ENCODE measurements at regions not wholly inside any gene's neighbourhood (a gene's known extent, or its start where the extent isn't known, plus 50 kb on each side); places are given as distances from the start of the nearest gene placed in this dataset.
A peak's percentile ranks its signal among the peaks of the same experiment; 100 is the strongest.

GRCh38 chr10:124162774-124163354 lies 69.5 kb upstream of the CHST15 start:
- intact Hi-C loops (cut with micrococcal nuclease) = no loop called here
- ChIA-PET POLR2A (no interaction called here), CTCF (no interaction called here), RAD21 (ENCODE audit: low non-redundant PET in 1 of 2, low total read pairs in 2 of 2, uncharacterized antibody in 2 of 2, unreplicated experiment in 2 of 2) (no interaction called here)
- Histone ChIP-seq H3K27me3 (ENCODE audit: insufficient read depth, low read length) (no peaks in the 10 kb centered on the region), H3K9me3 (ENCODE audit: control insufficient read depth in 1 of 2, insufficient read depth in 1 of 2, low read depth in 1 of 2, low read length in 2 of 2) (no peaks in the 10 kb centered on the region), H3K36me3 (ENCODE audit: control insufficient read depth in 1 of 2, insufficient read depth in 2 of 2, low read length in 2 of 2) (no peaks in the 10 kb centered on the region), H3K4me2 (ENCODE audit: low read length) (no peak overlapping the region), H2AFZ (ENCODE audit: low read depth, low read length, poor library complexity, severe bottlenecking) (no peak overlapping the region), H3K9ac (ENCODE audit: low read length) (no peak overlapping the region), H3K27ac (ENCODE audit: low read depth, low read length) (no peak overlapping the region), H4K20me1 (ENCODE audit: insufficient read depth) (no peaks in the 10 kb centered on the region), H3K9me2 (ENCODE audit: insufficient read depth) (no peaks in the 10 kb centered on the region), H3K4me3 (replicated peaks in 1 of 2; ENCODE audit: low read depth in 1 of 2, low read length in 2 of 2) (no peak overlapping the region), H3K4me1 (ENCODE audit: control insufficient read depth in 1 of 2, insufficient read depth in 2 of 2, low read length in 2 of 2) (peaks cover 0 to 4% of the 10 kb centered on the region in 2 experiments; a peak in 1 of 4 replicates), H3K79me2 (ENCODE audit: insufficient read depth, low read length) (no peaks in the 10 kb centered on the region)
- ATAC-seq (0 out of 2 replicates have a peak, but pooled peaks have one; percentile 26), DNase-seq (ENCODE audit: low read depth, low spot score) (no peak)
- BruUV-seq (replicated peaks) = no TSS peak
- no peak for TF ChIP-seq YY1 (IDR thresholded peaks at IDR 0.05; ENCODE audit: extremely low read depth, insufficient replicate concordance, low read depth, low read length)
- no peak for TF ChIP-seq SIN3A (IDR thresholded peaks at IDR 0.05; ENCODE audit: low read depth)
- no peak for TF ChIP-seq EZH2phosphoT487 (IDR thresholded peaks at IDR 0.05; ENCODE audit: borderline replicate concordance)
- TF ChIP-seq EZH2 (IDR thresholded peaks at IDR 0.05) = no peak
- no peak for TF ChIP-seq ELF1 (IDR thresholded peaks at IDR 0.05; ENCODE audit: borderline replicate concordance, low read depth)
- TF ChIP-seq REST (IDR thresholded peaks at IDR 0.05; ENCODE audit: low read depth) = no peak
- no peak for TF ChIP-seq ZNF274 (IDR thresholded peaks at IDR 0.05; ENCODE audit: low read depth, low read length)
- TF ChIP-seq ZFX (IDR thresholded peaks at IDR 0.05) = no peak
- no peak for TF ChIP-seq SP1 (IDR thresholded peaks at IDR 0.05; ENCODE audit: low read depth)
- TF ChIP-seq SRF (IDR thresholded peaks at IDR 0.05; ENCODE audit: low read depth) = no peak
- TF ChIP-seq, protein P1, sequence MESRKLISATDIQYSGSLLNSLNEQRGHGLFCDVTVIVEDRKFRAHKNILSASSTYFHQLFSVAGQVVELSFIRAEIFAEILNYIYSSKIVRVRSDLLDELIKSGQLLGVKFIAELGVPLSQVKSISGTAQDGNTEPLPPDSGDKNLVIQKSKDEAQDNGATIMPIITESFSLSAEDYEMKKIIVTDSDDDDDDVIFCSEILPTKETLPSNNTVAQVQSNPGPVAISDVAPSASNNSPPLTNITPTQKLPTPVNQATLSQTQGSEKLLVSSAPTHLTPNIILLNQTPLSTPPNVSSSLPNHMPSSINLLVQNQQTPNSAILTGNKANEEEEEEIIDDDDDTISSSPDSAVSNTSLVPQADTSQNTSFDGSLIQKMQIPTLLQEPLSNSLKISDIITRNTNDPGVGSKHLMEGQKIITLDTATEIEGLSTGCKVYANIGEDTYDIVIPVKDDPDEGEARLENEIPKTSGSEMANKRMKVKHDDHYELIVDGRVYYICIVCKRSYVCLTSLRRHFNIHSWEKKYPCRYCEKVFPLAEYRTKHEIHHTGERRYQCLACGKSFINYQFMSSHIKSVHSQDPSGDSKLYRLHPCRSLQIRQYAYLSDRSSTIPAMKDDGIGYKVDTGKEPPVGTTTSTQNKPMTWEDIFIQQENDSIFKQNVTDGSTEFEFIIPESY (IDR thresholded peaks at IDR 0.05; ENCODE audit: extremely low read depth, insufficient replicate concordance, low read length) = no peak
- no peak for TF ChIP-seq JUND (IDR thresholded peaks at IDR 0.05)
- no peak for TF ChIP-seq POLR2AphosphoS5 (IDR thresholded peaks at IDR 0.05; ENCODE audit: low read depth, low read length)
- no peak for TF ChIP-seq EGR1 (IDR thresholded peaks at IDR 0.05; ENCODE audit: low read depth)
- TF ChIP-seq RAD21 (IDR thresholded peaks at IDR 0.05; ENCODE audit: low read depth) = no peak
- TF ChIP-seq TCF7L2 (IDR thresholded peaks at IDR 0.05; ENCODE audit: borderline replicate concordance, extremely low read depth, insufficient read depth, insufficient read length) = no peak
- TF ChIP-seq, protein P2, sequence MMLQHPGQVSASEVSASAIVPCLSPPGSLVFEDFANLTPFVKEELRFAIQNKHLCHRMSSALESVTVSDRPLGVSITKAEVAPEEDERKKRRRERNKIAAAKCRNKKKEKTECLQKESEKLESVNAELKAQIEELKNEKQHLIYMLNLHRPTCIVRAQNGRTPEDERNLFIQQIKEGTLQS (IDR thresholded peaks at IDR 0.05) = no peak
- TF ChIP-seq CEBPB (IDR thresholded peaks at IDR 0.05; ENCODE audit: low read depth) = no peak
- no peak for TF ChIP-seq POLR2A (IDR thresholded peaks at IDR 0.05; ENCODE audit: borderline replicate concordance, extremely low read depth, insufficient read depth, insufficient read length)
